NCI-H1092 treated with DMSO at 0.1 percent for 48 hours (cell line): ENCODE measurements at regions not wholly inside any gene's neighbourhood (a gene's known extent, or its start where the extent isn't known, plus 50 kb on each side); places are given as distances from the start of the nearest gene placed in this dataset.

Source experiments
- DNase-seq: peaks from one replicate; lab custom pipeline; 2025; lab: John Stamatoyannopoulos, UW

GRCh38 chr12:45102818-45103217 is 51.9 kb upstream of the DBX2 start:
- no peak for DNase-seq

- no peak for DNase-seq
Observed at GRCh38 chr12:45105996-45106395, 55.1 kb upstream of the DBX2 start.

- DNase-seq, result no peak
Observed at GRCh38 chr12:45112306-45112705, 61.4 kb upstream of the DBX2 start.

DNA sequence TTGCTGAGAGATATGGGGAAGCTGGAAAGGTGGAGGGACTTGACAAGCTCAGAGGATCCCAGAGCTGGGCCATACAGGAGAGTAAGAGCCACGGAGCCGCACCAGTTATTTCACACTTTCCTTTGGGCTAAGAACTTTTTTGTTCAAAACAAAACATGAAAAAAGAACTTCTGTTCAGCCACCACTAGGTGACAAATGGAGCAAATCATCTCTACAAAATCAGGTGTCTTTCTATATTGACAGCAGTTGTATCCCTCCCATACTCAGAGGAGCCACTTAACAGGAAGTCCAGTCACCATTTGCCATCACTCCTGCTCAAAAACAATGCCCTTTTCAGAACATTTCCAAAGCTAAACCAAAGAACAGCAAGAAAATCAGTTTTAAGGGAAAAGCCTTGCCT is 70.3 kb upstream of the DBX2 start:
- no peak for DNase-seq

DNA sequence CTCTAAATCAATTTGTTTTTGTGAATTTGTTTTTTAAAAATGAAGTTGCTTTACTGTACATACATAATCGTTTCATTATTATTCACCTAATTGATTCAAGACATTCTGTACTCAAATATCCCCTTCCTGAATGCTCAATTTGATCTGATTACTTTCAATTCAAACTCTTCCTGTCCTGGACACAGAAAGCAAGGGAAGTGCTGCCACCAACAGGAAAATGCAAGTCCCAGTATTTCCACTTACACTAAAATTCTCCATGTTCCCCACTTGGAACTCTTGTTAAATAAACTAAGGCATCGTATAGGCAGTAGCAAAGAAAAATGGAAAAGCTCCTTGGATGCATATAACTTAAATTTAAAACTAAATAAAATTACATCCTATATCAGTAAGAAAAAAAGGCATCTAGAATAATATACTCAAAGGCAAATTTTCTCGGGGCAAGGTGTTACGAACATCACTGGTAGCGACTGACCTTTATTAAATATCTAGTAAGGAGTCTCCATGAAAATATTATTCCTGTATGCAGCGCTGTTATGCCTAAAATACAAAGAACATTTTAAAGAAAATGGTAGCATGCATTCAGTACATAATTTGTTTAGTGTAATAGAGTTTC is 72.0 kb upstream of the DBX2 start:
- DNase-seq, result peak; percentile 62

DNA sequence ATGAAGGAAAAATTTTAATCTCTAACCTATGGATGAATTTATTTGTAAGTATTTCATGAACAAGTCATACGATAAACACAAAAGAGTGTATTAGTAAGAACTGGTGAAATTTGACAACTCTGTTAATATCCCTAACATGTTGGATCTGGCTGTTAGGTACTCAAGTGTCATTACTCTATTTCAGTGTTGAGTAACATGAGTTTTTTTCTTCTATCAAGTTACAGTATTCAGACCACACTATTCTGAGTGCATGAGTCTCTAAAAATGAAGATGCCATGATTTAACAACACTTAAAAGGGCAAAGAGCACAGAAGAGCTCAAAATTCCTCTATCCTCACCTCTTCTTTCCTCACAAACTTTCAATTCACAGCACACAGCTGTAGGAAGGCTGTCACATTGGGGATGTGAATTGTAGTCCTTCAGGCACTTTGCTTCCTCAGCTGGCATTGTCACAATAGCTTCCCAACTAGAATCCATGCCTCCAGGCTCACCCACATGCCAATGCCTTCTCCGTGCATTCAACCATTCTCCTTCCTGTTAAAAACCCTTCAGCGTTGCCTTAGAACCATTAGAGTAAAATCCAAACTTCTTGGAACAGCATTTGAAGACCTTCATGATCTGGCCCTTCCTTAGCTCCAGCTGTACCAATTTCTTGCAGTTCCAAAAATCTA is 73.7 kb upstream of the DBX2 start:
- DNase-seq, result no peak

DNA sequence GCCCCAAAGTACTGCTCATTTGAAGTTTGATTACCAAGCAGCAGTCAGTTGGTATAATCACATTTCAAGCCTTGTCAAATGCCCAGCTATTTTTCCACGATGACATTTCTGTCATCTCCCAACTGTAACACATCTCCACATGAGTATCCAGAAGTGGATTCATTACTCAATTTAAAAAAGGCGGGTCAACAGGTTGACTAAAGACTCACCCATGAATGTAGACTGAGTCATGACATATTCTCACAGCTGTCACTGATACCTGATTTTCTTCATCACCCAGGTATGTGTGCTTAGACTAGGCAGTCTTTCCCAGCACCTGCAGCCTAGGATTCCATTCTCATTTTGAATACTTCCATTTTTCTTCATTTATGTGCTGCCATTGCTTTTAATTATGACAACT is 75.1 kb upstream of the DBX2 start:
- no peak for DNase-seq

DNA sequence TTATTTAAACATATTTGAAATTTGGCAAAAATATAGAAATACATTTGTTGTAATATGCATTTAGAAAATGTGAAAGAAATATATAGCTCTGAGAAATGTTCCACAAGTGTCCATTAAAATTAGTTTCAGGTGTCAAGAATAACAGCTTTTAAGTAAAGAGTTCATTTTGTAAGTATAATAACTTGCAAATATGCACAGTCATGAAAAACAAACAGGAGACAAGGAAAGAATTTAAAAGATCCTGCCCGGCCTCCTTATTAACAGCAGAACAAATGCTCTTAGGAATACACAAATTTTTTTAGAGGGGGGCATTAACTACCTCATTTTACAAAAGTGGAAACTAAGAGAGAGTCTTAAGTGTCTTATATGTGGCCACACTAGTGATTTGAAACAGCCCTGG is 77.7 kb upstream of the DBX2 start:
- DNase-seq, result no peak

DNA sequence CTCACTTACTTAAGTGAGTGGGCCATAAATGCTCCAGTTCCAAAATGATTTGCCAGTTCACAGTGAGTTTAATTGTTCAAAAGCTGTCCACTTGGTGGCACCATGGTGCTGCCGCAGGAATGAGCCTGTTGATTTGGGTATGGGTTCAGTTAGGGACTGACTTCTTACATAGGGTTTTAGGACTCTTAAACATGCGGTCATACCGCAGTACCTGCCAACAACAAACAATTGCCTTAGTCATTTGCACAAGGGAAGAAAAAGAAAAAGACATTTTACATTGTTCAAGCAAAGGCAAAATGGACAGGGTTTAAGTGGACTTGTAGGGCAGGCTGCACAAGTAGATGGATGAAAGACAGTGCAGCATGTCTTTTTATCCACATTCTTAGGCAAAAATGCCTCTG is 80.0 kb upstream of the DBX2 start:
- DNase-seq, result peak; percentile 79

DNA sequence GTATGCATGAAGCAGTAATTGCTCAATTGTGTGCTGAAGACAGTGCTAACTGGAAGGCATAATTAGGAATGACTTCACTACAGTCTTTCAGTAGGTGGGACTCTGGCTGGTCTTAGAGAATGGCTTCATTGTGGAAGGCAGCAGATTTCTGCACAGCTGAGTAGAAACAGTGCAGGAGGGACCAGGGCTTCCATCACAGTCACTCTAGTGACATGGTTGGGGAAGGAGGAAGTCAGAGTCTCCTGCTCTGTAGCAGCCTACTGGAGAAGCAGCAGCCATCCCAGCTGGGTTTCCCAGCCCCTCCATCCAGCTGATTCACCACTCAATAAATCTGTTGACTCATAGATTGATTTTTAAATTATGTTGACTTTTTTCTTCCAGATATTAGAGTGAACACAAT is 80.6 kb upstream of the DBX2 start:
- DNase-seq, result no peak

DNA sequence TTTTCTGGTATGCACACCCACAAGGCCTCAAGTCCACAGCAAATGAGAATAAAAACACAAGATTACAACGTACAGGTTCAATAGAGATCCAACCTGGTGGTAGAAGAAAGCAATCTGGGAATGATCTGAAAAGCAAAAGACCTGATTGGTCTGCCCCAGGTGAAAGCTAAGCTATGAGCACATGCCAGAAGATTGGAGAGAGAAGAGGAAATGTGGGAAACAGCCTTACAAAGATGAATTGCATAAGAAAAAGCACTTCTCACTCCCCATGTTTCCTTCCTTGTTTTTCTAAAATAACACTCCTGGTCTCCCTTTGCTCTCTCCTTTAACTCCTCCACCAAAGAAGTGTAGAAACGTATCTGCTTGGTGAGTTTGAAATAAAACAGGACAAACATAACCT is 77.3 kb upstream of the ANO6 start:
- no peak for DNase-seq

DNA sequence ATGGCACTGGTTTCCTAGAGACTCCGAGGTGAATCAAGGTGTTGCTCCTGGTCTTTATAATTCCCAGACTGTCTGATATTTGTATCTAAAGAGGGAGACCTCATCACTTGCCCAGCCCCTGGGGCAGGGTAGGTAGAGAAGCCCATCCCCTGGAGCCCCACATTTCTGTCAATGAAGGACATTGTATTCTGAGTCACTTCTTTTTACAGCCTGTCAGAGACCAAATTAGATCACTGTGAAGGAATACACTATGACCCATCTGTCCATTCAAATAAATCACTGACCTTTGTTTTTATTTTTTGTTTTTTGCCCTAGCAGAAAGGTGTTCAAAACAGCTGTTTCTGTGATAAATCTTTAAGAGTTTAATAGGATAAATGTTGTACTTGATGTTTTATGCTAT is 67.9 kb upstream of the ANO6 start:
- no peak for DNase-seq

- DNase-seq, result no peak
Observed at GRCh38 chr12:45148619-45149018, 67.3 kb upstream of the ANO6 start.

- no peak for DNase-seq
Observed at GRCh38 chr12:45165284-45165683, 50.6 kb upstream of the ANO6 start.

GRCh38 chr12:45166056-45166455 is 49.8 kb upstream of the ANO6 start:
- no peak for DNase-seq
